IMR-90 (cell line): ENCODE measurements at regions not wholly inside any gene's neighbourhood (a gene's known extent, or its start where the extent isn't known, plus 50 kb on each side); places are given as distances from the start of the nearest gene placed in this dataset.

ENCODE experiments used
- ATAC-seq: fragments of 200-7000 bp; cut with Tn5 transposase; 2 replicates; pipeline ENCODE4 v1.9.1; 2020; ENCODE audit warnings: low read depth, mild to moderate bottlenecking, moderate library complexity
- BruUV-seq: library from RNA; stranded (reverse); fragments of 400-500 nt; replicated peaks from 2 replicates; lab custom pipeline; 2021; lab: Mats Ljungman, UMichigan
- CTCF ChIA-PET: fragments of 300-600 bp; formaldehyde crosslinking; extraction: SDS; loops from one replicate; lab custom pipeline; 2021; ENCODE audit warnings: antibody characterized with exemption; lab: Yijun Ruan, JAX
- POLR2A ChIA-PET: fragments of 300-600 bp; sonication (Branson Sonifier 250); formaldehyde crosslinking; loops from one replicate; lab custom pipeline; 2022; ENCODE audit warnings: antibody characterized with exemption; ENCODE audit not compliant: unreplicated experiment; lab: Charles Lee
- DNase-seq: peaks from one replicate; pipeline ENCODE4 v3.0.0; 2013
- H2AFZ ChIP-seq: replicated peaks from 2 replicates; pipeline ENCODE3; 2013; ENCODE audit warnings: low read length, mild to moderate bottlenecking; ENCODE audit not compliant: poor library complexity
- H2AK5ac ChIP-seq: 2 replicates; pipeline ENCODE4 v1.6.1; 2013; ENCODE audit warnings: low read depth, low read length, inconsistent platforms
- H2AK9ac ChIP-seq: replicated peaks from 2 replicates; pipeline ENCODE3; 2013; ENCODE audit warnings: mild to moderate bottlenecking, low read depth, low read length, moderate library complexity; ENCODE audit not compliant: poor library complexity
- H2BK120ac ChIP-seq: 2 replicates; pipeline ENCODE4 v1.6.1; 2013; ENCODE audit warnings: low read depth, low read length, inconsistent platforms
- H2BK15ac ChIP-seq: 3 replicates; pipeline ENCODE4 v1.6.1; 2013; ENCODE audit warnings: low read depth, low read length, inconsistent platforms
- H2BK20ac ChIP-seq: 2 replicates; pipeline ENCODE4 v1.6.1; 2013; ENCODE audit warnings: low read depth, mild to moderate bottlenecking, inconsistent platforms, low read length, moderate library complexity
- H2BK5ac ChIP-seq: 2 replicates; pipeline ENCODE4 v1.6.1; 2013; ENCODE audit warnings: mild to moderate bottlenecking, low read depth, low read length, inconsistent platforms; ENCODE audit not compliant: poor library complexity, severe bottlenecking
- H3K14ac ChIP-seq: replicated peaks from 2 replicates; pipeline ENCODE4 v1.6.1; 2013; ENCODE audit warnings: low read depth, low read length, inconsistent platforms
- H3K18ac ChIP-seq: 2 replicates; pipeline ENCODE4 v1.6.1; 2013; ENCODE audit warnings: low read depth, low read length, control low read depth
- H3K23ac ChIP-seq: 2 replicates; pipeline ENCODE4 v1.6.1; 2013; ENCODE audit warnings: low read depth, low read length, inconsistent platforms
- H3K27ac ChIP-seq: 2 replicates; pipeline ENCODE4 v1.5.1; 2013; ENCODE audit warnings: mild to moderate bottlenecking, control low read depth, low read length; ENCODE audit not compliant: insufficient read depth
- H3K27me3 ChIP-seq: 2 replicates; pipeline ENCODE4 v1.6.1; 2013; ENCODE audit warnings: low read length; ENCODE audit not compliant: control insufficient read depth, insufficient read depth
- H3K36me3 ChIP-seq: 2 replicates; pipeline ENCODE4 v1.6.1; 2013; ENCODE audit warnings: low read length, mixed read lengths; ENCODE audit not compliant: control insufficient read depth, insufficient read depth
- H3K4ac ChIP-seq: 2 replicates; pipeline ENCODE4 v1.6.1; 2013; ENCODE audit warnings: low read depth, low read length, inconsistent platforms
- H3K4me1 ChIP-seq: 2 replicates; pipeline ENCODE4 v1.6.1; 2013; ENCODE audit warnings: low read length, mixed read lengths; ENCODE audit not compliant: control insufficient read depth, insufficient read depth
- H3K4me2 ChIP-seq: 2 replicates; pipeline ENCODE4 v1.6.1; 2013; ENCODE audit warnings: low read depth, mild to moderate bottlenecking, control low read depth, low read length, moderate library complexity
- H3K4me3 ChIP-seq: 2 replicates; pipeline ENCODE4 v1.5.1; 2013; ENCODE audit warnings: low read depth, mild to moderate bottlenecking, control low read depth, low read length, moderate library complexity; ENCODE audit not compliant: insufficient read depth
- H3K56ac ChIP-seq: 2 replicates; pipeline ENCODE4 v1.6.1; 2013; ENCODE audit warnings: low read length, inconsistent platforms; ENCODE audit not compliant: insufficient read depth; ENCODE audit errors: extremely low read depth
- H3K79me1 ChIP-seq, 2 experiments: 2 replicates each; pipeline ENCODE4 v1.6.1; 2013; ENCODE audit warnings: low read length in 2 of 2, inconsistent platforms in 1 of 2, low read depth in 1 of 2
- H3K9ac ChIP-seq: 2 replicates; pipeline ENCODE4 v1.6.1; 2013; ENCODE audit warnings: low read depth, low read length, control low read depth
- H3K9me1 ChIP-seq: 2 replicates; pipeline ENCODE4 v1.6.1; 2013; ENCODE audit warnings: low read length, inconsistent platforms; ENCODE audit not compliant: insufficient read depth
- H3K9me3 ChIP-seq: 2 replicates; pipeline ENCODE4 v1.6.1; 2013; ENCODE audit warnings: low read length; ENCODE audit not compliant: control insufficient read depth, insufficient read depth
- H4K20me1 ChIP-seq: 2 replicates; pipeline ENCODE4 v1.6.1; 2013; ENCODE audit warnings: low read length, inconsistent platforms; ENCODE audit not compliant: insufficient read depth
- H4K5ac ChIP-seq: 2 replicates; pipeline ENCODE4 v1.6.1; 2013; ENCODE audit warnings: mild to moderate bottlenecking, low read depth, low read length, control low read depth
- H4K8ac ChIP-seq, 2 experiments: 2 replicates each; pipeline ENCODE4 v1.6.1; 2013; ENCODE audit warnings: low read depth in 2 of 2, low read length in 2 of 2, control low read depth in 1 of 2, inconsistent platforms in 1 of 2
- H4K91ac ChIP-seq: 2 replicates; pipeline ENCODE4 v1.6.1; 2013; ENCODE audit warnings: low read depth, low read length, inconsistent platforms; ENCODE audit not compliant: insufficient read depth
- CEBPB ChIP-seq: IDR thresholded peaks from 2 replicates; pipeline ENCODE4 v1.6.1; 2012; ENCODE audit warnings: low read depth, low read length, improper control_type of control experiment
- WGBS, 2 experiments: methylation state at CpG; one replicate each; pipeline versions ENCODE4 v1.1.5 to v1.1.7; 2013; ENCODE audit warnings: missing lambda C conversion rate in 2 of 2; ENCODE audit not compliant: insufficient read length in 1 of 2; ENCODE audit errors: extremely low coverage in 2 of 2; 5-methylcytosine and 5-hydroxymethylcytosine counted together
- dilution Hi-C: fragments of 300-500 bp; cut with HindIII; formaldehyde crosslinking; loops from one replicate; pipeline ENCODE4 v1.14.3; 2018; ENCODE audit warnings: low sequenced_read_pairs; ENCODE audit not compliant: unreplicated experiment
- in situ Hi-C: fragments of 300-500 bp; cut with MboI; formaldehyde crosslinking; loops from 3 replicates; pipeline ENCODE4 v1.14.3; 2019; ENCODE audit warnings: low sequenced_read_pairs, inconsistent platforms, mixed read lengths
- intact Hi-C: fragments of 100-400 bp; cut with micrococcal nuclease; formaldehyde crosslinking; loops from 2 replicates; pipeline ENCODE4 v1.10.0; 2022
- TF ChIP-seq, protein P1 (sequence below): conservative IDR thresholded peaks from 2 replicates; pipeline ENCODE4 v1.5.1; 2012; ENCODE audit warnings: mild to moderate bottlenecking, low read depth, low read length, improper control_type of control experiment

DNA sequence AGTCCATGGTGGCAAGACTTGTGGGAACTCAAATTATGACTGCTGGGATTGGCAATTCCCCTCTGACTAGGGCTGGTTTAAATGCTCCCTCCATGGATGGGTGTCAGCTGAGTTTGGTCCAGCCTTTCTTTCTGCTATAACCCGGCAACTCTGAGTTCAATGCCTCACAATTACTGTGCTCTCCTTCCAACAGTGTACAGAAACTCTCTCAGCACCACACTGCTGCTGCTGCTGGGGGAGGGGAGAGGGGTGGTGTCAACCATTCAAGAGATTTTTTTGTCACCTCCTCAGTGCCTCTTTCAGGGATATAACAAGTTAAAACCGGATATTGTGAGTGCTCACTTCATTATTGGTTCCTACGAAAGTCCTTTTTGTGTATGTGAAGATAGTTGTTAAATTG lies 830.3 kb upstream of the NXPH2 start:
- Histone ChIP-seq H4K91ac (no peak overlapping the region), H3K4me2 (no peak overlapping the region), H2BK120ac (no peak overlapping the region), H2BK5ac (no peak overlapping the region), H4K20me1 (no peaks in the 10 kb centered on the region), H3K9ac (no peak overlapping the region), H3K14ac (no peak overlapping the region), H3K79me1 (no peaks in the 10 kb centered on the region), H2AK9ac (no peak overlapping the region), H3K36me3 (no peaks in the 10 kb centered on the region), H3K4me1 (no peaks in the 10 kb centered on the region), H2AK5ac (no peak overlapping the region), H2BK15ac (no peak overlapping the region), H3K9me3 (peaks cover 10% of the 10 kb centered on the region), H4K8ac (no peak overlapping the region), H3K27ac (no peak overlapping the region), H3K27me3 (no peaks in the 10 kb centered on the region), H3K4me3 (no peak overlapping the region), H2BK20ac (no peak overlapping the region), H3K4ac (no peak overlapping the region), H4K5ac (no peak overlapping the region), H3K23ac (no peak overlapping the region), H3K56ac (no peak overlapping the region), H3K9me1 (no peaks in the 10 kb centered on the region), H2AFZ (no peak overlapping the region), H3K18ac (no peak overlapping the region)
- in situ Hi-C loops = no loop called here
- ChIA-PET POLR2A (no interaction called here), CTCF (no interaction called here)
- TF ChIP-seq, protein P1, sequence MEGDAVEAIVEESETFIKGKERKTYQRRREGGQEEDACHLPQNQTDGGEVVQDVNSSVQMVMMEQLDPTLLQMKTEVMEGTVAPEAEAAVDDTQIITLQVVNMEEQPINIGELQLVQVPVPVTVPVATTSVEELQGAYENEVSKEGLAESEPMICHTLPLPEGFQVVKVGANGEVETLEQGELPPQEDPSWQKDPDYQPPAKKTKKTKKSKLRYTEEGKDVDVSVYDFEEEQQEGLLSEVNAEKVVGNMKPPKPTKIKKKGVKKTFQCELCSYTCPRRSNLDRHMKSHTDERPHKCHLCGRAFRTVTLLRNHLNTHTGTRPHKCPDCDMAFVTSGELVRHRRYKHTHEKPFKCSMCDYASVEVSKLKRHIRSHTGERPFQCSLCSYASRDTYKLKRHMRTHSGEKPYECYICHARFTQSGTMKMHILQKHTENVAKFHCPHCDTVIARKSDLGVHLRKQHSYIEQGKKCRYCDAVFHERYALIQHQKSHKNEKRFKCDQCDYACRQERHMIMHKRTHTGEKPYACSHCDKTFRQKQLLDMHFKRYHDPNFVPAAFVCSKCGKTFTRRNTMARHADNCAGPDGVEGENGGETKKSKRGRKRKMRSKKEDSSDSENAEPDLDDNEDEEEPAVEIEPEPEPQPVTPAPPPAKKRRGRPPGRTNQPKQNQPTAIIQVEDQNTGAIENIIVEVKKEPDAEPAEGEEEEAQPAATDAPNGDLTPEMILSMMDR = no peak
- no peak for TF ChIP-seq CEBPB
- ATAC-seq (no peak), DNase-seq (no peak)
- intact Hi-C loops = no loop called here
- WGBS, 2 experiments = no CpG with 5 or more reads among the region's 3 CpGs
- no TSS peak for BruUV-seq
- dilution Hi-C loops = no loop called here
